ENCODE measurements at regions not wholly inside any gene's neighbourhood (a gene's known extent, or its start where the extent isn't known, plus 50 kb on each side); places are given as distances from the start of the nearest gene placed in this dataset.

DNA sequence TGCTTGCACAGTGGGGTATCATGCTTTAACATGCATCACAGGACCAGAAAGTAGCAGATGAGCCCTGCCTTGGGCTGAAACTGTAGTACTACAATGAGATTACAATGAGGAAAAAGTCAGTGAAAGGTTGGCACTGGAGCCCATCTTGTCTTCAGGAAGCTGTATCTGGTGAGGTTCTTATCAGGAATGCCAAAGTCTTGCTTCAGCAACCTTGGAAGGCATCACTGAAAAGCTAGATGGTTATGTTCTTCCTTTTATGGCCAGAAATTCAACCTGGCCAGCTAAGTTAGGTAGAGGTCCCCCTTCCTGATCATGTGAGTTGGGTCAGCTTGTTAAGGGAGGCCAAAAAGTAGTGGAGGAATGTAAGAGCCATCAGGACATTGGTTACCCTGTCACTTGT lies 254.0 kb upstream of the FAT3 start:
- CTCF ChIA-PET, result no interaction called here
- TF ChIP-seq ZNF396 (CRISPR knock-in tag; IDR thresholded peaks at IDR 0.05; ENCODE audit: borderline replicate concordance), result no peak
- TF ChIP-seq ZNF263 (CRISPR knock-in tag; IDR thresholded peaks at IDR 0.05; ENCODE audit: low read depth), result no peak
- TF ChIP-seq, protein P1, sequence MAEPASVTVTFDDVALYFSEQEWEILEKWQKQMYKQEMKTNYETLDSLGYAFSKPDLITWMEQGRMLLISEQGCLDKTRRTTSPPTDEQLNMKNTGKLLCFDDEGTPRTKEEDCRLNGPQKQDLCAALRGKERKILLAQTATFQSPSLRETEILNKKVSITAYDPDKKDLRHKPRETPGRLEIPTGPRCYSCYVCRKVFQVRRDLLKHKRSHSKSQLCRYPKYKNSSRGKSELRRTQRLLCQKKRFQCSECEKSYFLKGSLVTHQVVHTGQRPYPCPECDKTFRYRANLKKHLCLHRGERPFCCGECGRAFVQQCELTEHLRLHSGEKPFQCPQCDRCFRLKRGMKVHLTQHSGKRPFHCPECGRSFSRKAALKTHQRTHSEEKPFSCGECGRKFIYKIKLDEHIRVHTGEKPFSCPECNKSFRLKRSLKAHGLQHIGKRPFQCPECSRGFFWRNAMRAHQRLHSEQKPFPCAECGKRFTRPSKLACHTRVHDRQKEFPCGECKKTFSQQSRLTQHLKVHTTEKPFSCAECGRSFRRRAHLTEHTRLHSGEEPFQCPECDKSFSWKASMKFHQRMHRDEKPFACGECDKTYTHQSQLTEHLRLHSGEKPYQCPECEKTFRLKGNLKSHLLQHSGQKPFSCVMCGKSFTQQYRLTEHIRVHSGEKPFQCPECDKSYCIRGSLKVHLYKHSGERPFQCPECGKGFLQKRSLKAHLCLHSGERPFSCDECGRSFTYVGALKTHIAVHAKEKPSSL (CRISPR knock-in tag; conservative IDR thresholded peaks at IDR 0.05), result no peak
- TF ChIP-seq, protein P2, sequence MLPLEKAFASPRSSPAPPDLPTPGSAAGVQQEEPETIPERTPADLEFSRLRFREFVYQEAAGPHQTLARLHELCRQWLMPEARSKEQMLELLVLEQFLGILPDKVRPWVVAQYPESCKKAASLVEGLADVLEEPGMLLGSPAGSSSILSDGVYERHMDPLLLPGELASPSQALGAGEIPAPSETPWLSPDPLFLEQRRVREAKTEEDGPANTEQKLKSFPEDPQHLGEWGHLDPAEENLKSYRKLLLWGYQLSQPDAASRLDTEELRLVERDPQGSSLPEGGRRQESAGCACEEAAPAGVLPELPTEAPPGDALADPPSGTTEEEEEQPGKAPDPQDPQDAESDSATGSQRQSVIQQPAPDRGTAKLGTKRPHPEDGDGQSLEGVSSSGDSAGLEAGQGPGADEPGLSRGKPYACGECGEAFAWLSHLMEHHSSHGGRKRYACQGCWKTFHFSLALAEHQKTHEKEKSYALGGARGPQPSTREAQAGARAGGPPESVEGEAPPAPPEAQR (CRISPR knock-in tag; IDR thresholded peaks at IDR 0.05), result no peak
- Mint-ChIP-seq H3K27ac (no peak overlapping the region), H3K4me1 (peaks cover 3% of the 10 kb centered on the region; the same call in 1 of the 2 replicates), H3K36me3 (no peaks in the 10 kb centered on the region), H3K27me3 (ENCODE audit: low read depth) (no peaks in the 10 kb centered on the region), H3K9me3 (no peaks in the 10 kb centered on the region), H3K4me3 (no peak overlapping the region)
- POLR2A ChIA-PET, result no interaction called here
- DNase-seq (ENCODE audit: low spot score), result no peak
- ATAC-seq, result no peak

DNA sequence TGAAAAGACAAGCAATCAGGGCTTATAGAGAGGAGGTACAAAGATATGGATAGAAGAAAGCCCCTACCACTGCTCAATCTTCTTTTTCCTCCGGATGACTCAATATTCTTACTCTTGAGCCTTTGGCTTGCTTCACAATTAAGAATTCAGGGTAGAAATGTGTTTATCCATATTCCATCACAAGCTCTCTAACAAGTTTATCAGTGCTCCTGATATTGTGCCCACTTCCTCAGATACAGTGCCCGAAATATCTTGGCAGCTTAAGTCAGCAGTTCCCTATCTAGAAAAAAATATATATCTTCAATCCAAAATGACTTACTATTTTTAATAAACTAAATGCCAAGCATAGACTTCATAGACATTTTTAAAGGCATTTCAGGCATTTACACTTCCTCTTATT lies 255.1 kb upstream of the FAT3 start:
- CTCF ChIA-PET, result no interaction called here
- TF ChIP-seq, protein P3, sequence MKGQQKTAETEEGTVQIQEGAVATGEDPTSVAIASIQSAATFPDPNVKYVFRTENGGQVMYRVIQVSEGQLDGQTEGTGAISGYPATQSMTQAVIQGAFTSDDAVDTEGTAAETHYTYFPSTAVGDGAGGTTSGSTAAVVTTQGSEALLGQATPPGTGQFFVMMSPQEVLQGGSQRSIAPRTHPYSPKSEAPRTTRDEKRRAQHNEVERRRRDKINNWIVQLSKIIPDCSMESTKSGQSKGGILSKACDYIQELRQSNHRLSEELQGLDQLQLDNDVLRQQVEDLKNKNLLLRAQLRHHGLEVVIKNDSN (CRISPR knock-in tag; IDR thresholded peaks at IDR 0.05), result no peak
- TF ChIP-seq MYBL2 (CRISPR knock-in tag; IDR thresholded peaks at IDR 0.05) (no peak), NR3C1 (CRISPR knock-in tag; conservative IDR thresholded peaks at IDR 0.05; ENCODE audit: low read depth) (no peak), SMAD3 (CRISPR knock-in tag; IDR thresholded peaks at IDR 0.05; ENCODE audit: borderline replicate concordance) (no peak)
- no peak for ATAC-seq
- H3K27ac Mint-ChIP-seq, result no peak overlapping the region
- no peak for DNase-seq (ENCODE audit: low spot score)
- no peak overlapping the region for H3K4me3 Mint-ChIP-seq
- peaks cover 3% of the 10 kb centered on the region; the same call in 1 of the 2 replicates for H3K4me1 Mint-ChIP-seq
- H3K9me3 Mint-ChIP-seq, result no peaks in the 10 kb centered on the region
- POLR2A ChIA-PET, result no interaction called here
- no peaks in the 10 kb centered on the region for H3K27me3 Mint-ChIP-seq (ENCODE audit: low read depth)
- no peaks in the 10 kb centered on the region for H3K36me3 Mint-ChIP-seq

DNA sequence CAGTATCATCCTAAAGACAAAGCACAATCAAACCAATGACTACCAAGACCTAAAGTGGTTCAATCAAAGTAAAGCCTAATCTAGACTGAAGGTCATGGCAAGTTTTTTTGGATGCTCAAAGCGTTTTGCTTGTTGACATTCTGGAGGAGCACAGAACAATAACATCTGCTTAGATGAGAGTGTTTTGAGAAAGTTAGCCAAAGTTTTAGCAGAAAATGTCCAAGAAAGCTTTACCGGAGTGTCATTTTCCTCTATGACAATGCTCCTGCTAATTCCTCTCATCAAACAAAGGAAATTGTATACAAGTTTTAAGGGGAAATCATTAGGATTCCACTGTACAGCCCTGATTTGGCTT lies 256.9 kb upstream of the FAT3 start:
- no peak for ATAC-seq
- no peaks in the 10 kb centered on the region for H3K9me3 Mint-ChIP-seq
- H3K4me3 Mint-ChIP-seq, result no peak overlapping the region
- no peaks in the 10 kb centered on the region; the same call in 1 of the 2 replicates for H3K27me3 Mint-ChIP-seq (ENCODE audit: low read depth)
- peaks cover 3% of the 10 kb centered on the region; the same call in 1 of the 2 replicates for H3K4me1 Mint-ChIP-seq
- no peak overlapping the region for H3K27ac Mint-ChIP-seq
- DNase-seq (ENCODE audit: low spot score), result no peak
- ChIA-PET POLR2A (no interaction called here), CTCF (no interaction called here)
- no peaks in the 10 kb centered on the region for H3K36me3 Mint-ChIP-seq
- TF ChIP-seq OVOL2 (CRISPR knock-in tag; IDR thresholded peaks at IDR 0.05; ENCODE audit: borderline replicate concordance) (no peak), ZNF121 (CRISPR knock-in tag; IDR thresholded peaks at IDR 0.05) (no peak), RORB (CRISPR knock-in tag; IDR thresholded peaks at IDR 0.05) (no peak), NFYB (CRISPR knock-in tag; conservative IDR thresholded peaks at IDR 0.05; ENCODE audit: low read depth) (no peak), CBFB (CRISPR knock-in tag; IDR thresholded peaks at IDR 0.05; ENCODE audit: low read depth) (no peak), GABPB1 (CRISPR knock-in tag; IDR thresholded peaks at IDR 0.05) (no peak), KAT7 (CRISPR knock-in tag; IDR thresholded peaks at IDR 0.05; ENCODE audit: borderline replicate concordance) (no peak), ZNF317 (CRISPR knock-in tag; IDR thresholded peaks at IDR 0.05; ENCODE audit: borderline replicate concordance, low read depth) (no peak), CREM (CRISPR knock-in tag; IDR thresholded peaks at IDR 0.05) (no peak), MXD4 (CRISPR knock-in tag; IDR thresholded peaks at IDR 0.05; ENCODE audit: borderline replicate concordance) (no peak), SP1 (CRISPR knock-in tag; conservative IDR thresholded peaks at IDR 0.05) (no peak), FOXP1 (CRISPR knock-in tag; IDR thresholded peaks at IDR 0.05; ENCODE audit: borderline replicate concordance) (no peak)
- TF ChIP-seq, protein P4, sequence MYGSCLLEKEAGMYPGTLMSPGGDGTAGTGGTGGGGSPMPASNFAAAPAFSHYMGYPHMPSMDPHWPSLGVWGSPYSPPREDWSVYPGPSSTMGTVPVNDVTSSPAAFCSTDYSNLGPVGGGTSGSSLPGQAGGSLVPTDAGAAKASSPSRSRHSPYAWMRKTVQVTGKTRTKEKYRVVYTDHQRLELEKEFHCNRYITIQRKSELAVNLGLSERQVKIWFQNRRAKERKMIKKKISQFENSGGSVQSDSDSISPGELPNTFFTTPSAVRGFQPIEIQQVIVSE (CRISPR knock-in tag; IDR thresholded peaks at IDR 0.05; ENCODE audit: borderline replicate concordance), result no peak
- TF ChIP-seq, protein P5, sequence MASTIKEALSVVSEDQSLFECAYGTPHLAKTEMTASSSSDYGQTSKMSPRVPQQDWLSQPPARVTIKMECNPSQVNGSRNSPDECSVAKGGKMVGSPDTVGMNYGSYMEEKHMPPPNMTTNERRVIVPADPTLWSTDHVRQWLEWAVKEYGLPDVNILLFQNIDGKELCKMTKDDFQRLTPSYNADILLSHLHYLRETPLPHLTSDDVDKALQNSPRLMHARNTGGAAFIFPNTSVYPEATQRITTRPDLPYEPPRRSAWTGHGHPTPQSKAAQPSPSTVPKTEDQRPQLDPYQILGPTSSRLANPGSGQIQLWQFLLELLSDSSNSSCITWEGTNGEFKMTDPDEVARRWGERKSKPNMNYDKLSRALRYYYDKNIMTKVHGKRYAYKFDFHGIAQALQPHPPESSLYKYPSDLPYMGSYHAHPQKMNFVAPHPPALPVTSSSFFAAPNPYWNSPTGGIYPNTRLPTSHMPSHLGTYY (CRISPR knock-in tag; IDR thresholded peaks at IDR 0.05), result no peak
- TF ChIP-seq, protein P6, sequence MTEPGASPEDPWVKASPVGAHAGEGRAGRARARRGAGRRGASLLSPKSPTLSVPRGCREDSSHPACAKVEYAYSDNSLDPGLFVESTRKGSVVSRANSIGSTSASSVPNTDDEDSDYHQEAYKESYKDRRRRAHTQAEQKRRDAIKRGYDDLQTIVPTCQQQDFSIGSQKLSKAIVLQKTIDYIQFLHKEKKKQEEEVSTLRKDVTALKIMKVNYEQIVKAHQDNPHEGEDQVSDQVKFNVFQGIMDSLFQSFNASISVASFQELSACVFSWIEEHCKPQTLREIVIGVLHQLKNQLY (CRISPR knock-in tag; IDR thresholded peaks at IDR 0.05), result no peak
- TF ChIP-seq, protein P7, sequence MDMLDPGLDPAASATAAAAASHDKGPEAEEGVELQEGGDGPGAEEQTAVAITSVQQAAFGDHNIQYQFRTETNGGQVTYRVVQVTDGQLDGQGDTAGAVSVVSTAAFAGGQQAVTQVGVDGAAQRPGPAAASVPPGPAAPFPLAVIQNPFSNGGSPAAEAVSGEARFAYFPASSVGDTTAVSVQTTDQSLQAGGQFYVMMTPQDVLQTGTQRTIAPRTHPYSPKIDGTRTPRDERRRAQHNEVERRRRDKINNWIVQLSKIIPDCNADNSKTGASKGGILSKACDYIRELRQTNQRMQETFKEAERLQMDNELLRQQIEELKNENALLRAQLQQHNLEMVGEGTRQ (CRISPR knock-in tag; IDR thresholded peaks at IDR 0.05), result no peak
